ENCODE measurements at regions not wholly inside any gene's neighbourhood (a gene's known extent, or its start where the extent isn't known, plus 50 kb on each side); places are given as distances from the start of the nearest gene placed in this dataset.
"Not testable (repeated sequence)": the region's sequence is repeated elsewhere in the genome, so short reads cannot be mapped to it uniquely, and the experiment has no call there.

- H3K27ac ChIP-seq (ENCODE audit: low read length), result no peak overlapping the region
- no peaks in the 10 kb centered on the region for H3K4me1 ChIP-seq (ENCODE audit: control insufficient read depth, insufficient read depth, low read length)
- no peak for DNase-seq (ENCODE audit: low read depth, low spot score)
- H3K27me3 ChIP-seq (ENCODE audit: control insufficient read depth, insufficient read depth, low read length), result no peaks in the 10 kb centered on the region
- H3K36me3 ChIP-seq (ENCODE audit: control insufficient read depth, insufficient read depth, low read length), result no peaks in the 10 kb centered on the region
- no peak overlapping the region for H3K4me3 ChIP-seq (ENCODE audit: low read length)
- H3K9me3 ChIP-seq (ENCODE audit: control insufficient read depth, insufficient read depth, low read length), result no peaks in the 10 kb centered on the region
- no CpG with 5 or more reads among the region's 3 CpGs for WGBS (ENCODE audit: insufficient coverage, insufficient read length)
These were observed 287.1 kb upstream of the SUCLG2 start for GRCh38 chr3:67941433-67942030.

- no CpG with 5 or more reads among the region's 2 CpGs for WGBS (ENCODE audit: insufficient coverage, insufficient read length)
- no peaks in the 10 kb centered on the region for H3K36me3 ChIP-seq (ENCODE audit: control insufficient read depth, insufficient read depth, low read length)
- H3K27me3 ChIP-seq (ENCODE audit: control insufficient read depth, insufficient read depth, low read length), result no peaks in the 10 kb centered on the region
- H3K27ac ChIP-seq (ENCODE audit: low read length), result no peak overlapping the region
- H3K4me3 ChIP-seq (ENCODE audit: low read length), result no peak overlapping the region
- no peaks in the 10 kb centered on the region for H3K4me1 ChIP-seq (ENCODE audit: control insufficient read depth, insufficient read depth, low read length)
- no peak for DNase-seq (ENCODE audit: low read depth, low spot score)
- H3K9me3 ChIP-seq (ENCODE audit: control insufficient read depth, insufficient read depth, low read length), result no peaks in the 10 kb centered on the region
These were observed 286.0 kb upstream of the SUCLG2 start for GRCh38 chr3:67940210-67940952.

- Histone ChIP-seq H3K9me3 (ENCODE audit: control insufficient read depth, insufficient read depth, low read length) (no peaks in the 10 kb centered on the region), H3K4me1 (ENCODE audit: control insufficient read depth, insufficient read depth, low read length) (no peaks in the 10 kb centered on the region), H3K27ac (ENCODE audit: low read length) (no peak overlapping the region), H3K4me3 (ENCODE audit: low read length) (no peak overlapping the region), H3K36me3 (ENCODE audit: control insufficient read depth, insufficient read depth, low read length) (no peaks in the 10 kb centered on the region), H3K27me3 (ENCODE audit: control insufficient read depth, insufficient read depth, low read length) (no peaks in the 10 kb centered on the region)
- DNase-seq (ENCODE audit: low read depth, low spot score), result no peak
- WGBS (ENCODE audit: insufficient coverage, insufficient read length), result no CpG with 5 or more reads among the region's 1 CpG
These were observed 283.2 kb upstream of the SUCLG2 start for GRCh38 chr3:67937498-67938118.

GRCh38 chr3:67930394-67930793 is 276.0 kb upstream of the SUCLG2 start:
- not testable (repeated sequence) for H3K27me3 ChIP-seq (ENCODE audit: control insufficient read depth, insufficient read depth, low read length); H3K27ac ChIP-seq (ENCODE audit: low read length); H3K36me3 ChIP-seq (ENCODE audit: control insufficient read depth, insufficient read depth, low read length); H3K4me3 ChIP-seq (ENCODE audit: low read length); DNase-seq (ENCODE audit: low read depth, low spot score); H3K4me1 ChIP-seq (ENCODE audit: control insufficient read depth, insufficient read depth, low read length); H3K9me3 ChIP-seq (ENCODE audit: control insufficient read depth, insufficient read depth, low read length)
- WGBS (ENCODE audit: insufficient coverage, insufficient read length), result no CpG with 5 or more reads among the region's 4 CpGs

- H3K4me3 ChIP-seq (ENCODE audit: low read length), result no peak overlapping the region
- no peak for DNase-seq (ENCODE audit: low read depth, low spot score)
- H3K36me3 ChIP-seq (ENCODE audit: control insufficient read depth, insufficient read depth, low read length), result no peaks in the 10 kb centered on the region
- H3K27me3 ChIP-seq (ENCODE audit: control insufficient read depth, insufficient read depth, low read length), result no peaks in the 10 kb centered on the region
- H3K27ac ChIP-seq (ENCODE audit: low read length), result no peak overlapping the region
- no peaks in the 10 kb centered on the region for H3K4me1 ChIP-seq (ENCODE audit: control insufficient read depth, insufficient read depth, low read length)
- H3K9me3 ChIP-seq (ENCODE audit: control insufficient read depth, insufficient read depth, low read length), result no peaks in the 10 kb centered on the region
These were observed 269.4 kb upstream of the SUCLG2 start for GRCh38 chr3:67923796-67924195.

- Histone ChIP-seq H3K9me3 (ENCODE audit: control insufficient read depth, insufficient read depth, low read length) (no peaks in the 10 kb centered on the region), H3K4me3 (ENCODE audit: low read length) (no peak overlapping the region)
These were observed 266.6 kb upstream of the SUCLG2 start for GRCh38 chr3:67920969-67921368.

GRCh38 chr3:67920311-67920710 is 265.9 kb upstream of the SUCLG2 start:
- H3K4me3 ChIP-seq (ENCODE audit: low read length), result no peak overlapping the region

More at GRCh38 chr3:67920969-67921368, 266.6 kb upstream of the SUCLG2 start:
- Histone ChIP-seq H3K27ac (ENCODE audit: low read length) (no peak overlapping the region), H3K27me3 (ENCODE audit: control insufficient read depth, insufficient read depth, low read length) (no peaks in the 10 kb centered on the region), H3K4me1 (ENCODE audit: control insufficient read depth, insufficient read depth, low read length) (no peaks in the 10 kb centered on the region), H3K36me3 (ENCODE audit: control insufficient read depth, insufficient read depth, low read length) (no peaks in the 10 kb centered on the region)
- whole genome bisulfite sequencing (ENCODE audit: insufficient coverage, insufficient read length), result no CpG with 5 or more reads among the region's 7 CpGs
- no peak for DNase-seq (ENCODE audit: low read depth, low spot score)

GRCh38 chr3:67916353-67916752 is 261.9 kb upstream of the SUCLG2 start:
- Histone ChIP-seq H3K9me3 (ENCODE audit: control insufficient read depth, insufficient read depth, low read length) (no peaks in the 10 kb centered on the region), H3K36me3 (ENCODE audit: control insufficient read depth, insufficient read depth, low read length) (no peaks in the 10 kb centered on the region), H3K4me3 (ENCODE audit: low read length) (no peak overlapping the region), H3K27ac (ENCODE audit: low read length) (no peak overlapping the region), H3K4me1 (ENCODE audit: control insufficient read depth, insufficient read depth, low read length) (no peaks in the 10 kb centered on the region), H3K27me3 (ENCODE audit: control insufficient read depth, insufficient read depth, low read length) (no peaks in the 10 kb centered on the region)
- DNase-seq (ENCODE audit: low read depth, low spot score), result no peak
- WGBS (ENCODE audit: insufficient coverage, insufficient read length), result no CpG with 5 or more reads among the region's 5 CpGs

More at GRCh38 chr3:67920311-67920710, 265.9 kb upstream of the SUCLG2 start:
- Histone ChIP-seq H3K27me3 (ENCODE audit: control insufficient read depth, insufficient read depth, low read length) (no peaks in the 10 kb centered on the region), H3K36me3 (ENCODE audit: control insufficient read depth, insufficient read depth, low read length) (no peaks in the 10 kb centered on the region), H3K4me1 (ENCODE audit: control insufficient read depth, insufficient read depth, low read length) (no peaks in the 10 kb centered on the region), H3K9me3 (ENCODE audit: control insufficient read depth, insufficient read depth, low read length) (no peaks in the 10 kb centered on the region), H3K27ac (ENCODE audit: low read length) (no peak overlapping the region)
- no CpG with 5 or more reads among the region's 1 CpG for WGBS (ENCODE audit: insufficient coverage, insufficient read length)
- DNase-seq (ENCODE audit: low read depth, low spot score), result no peak

GRCh38 chr3:67907735-67908134 is 253.3 kb upstream of the SUCLG2 start:
- H3K27me3 ChIP-seq (ENCODE audit: control insufficient read depth, insufficient read depth, low read length), result no peaks in the 10 kb centered on the region
- H3K36me3 ChIP-seq (ENCODE audit: control insufficient read depth, insufficient read depth, low read length), result no peaks in the 10 kb centered on the region
- H3K27ac ChIP-seq (ENCODE audit: low read length), result no peak overlapping the region
- DNase-seq (ENCODE audit: low read depth, low spot score), result no peak
- no CpG with 5 or more reads among the region's 1 CpG for WGBS (ENCODE audit: insufficient coverage, insufficient read length)
- H3K4me1 ChIP-seq (ENCODE audit: control insufficient read depth, insufficient read depth, low read length), result no peaks in the 10 kb centered on the region
- H3K4me3 ChIP-seq (ENCODE audit: low read length), result no peak overlapping the region
- no peaks in the 10 kb centered on the region for H3K9me3 ChIP-seq (ENCODE audit: control insufficient read depth, insufficient read depth, low read length)

- no peak for DNase-seq (ENCODE audit: low read depth, low spot score)
- no peak overlapping the region for H3K27ac ChIP-seq (ENCODE audit: low read length)
- no peaks in the 10 kb centered on the region for H3K27me3 ChIP-seq (ENCODE audit: control insufficient read depth, insufficient read depth, low read length)
- no peaks in the 10 kb centered on the region for H3K9me3 ChIP-seq (ENCODE audit: control insufficient read depth, insufficient read depth, low read length)
- H3K36me3 ChIP-seq (ENCODE audit: control insufficient read depth, insufficient read depth, low read length), result no peaks in the 10 kb centered on the region
- no CpG with 5 or more reads among the region's 4 CpGs for WGBS (ENCODE audit: insufficient coverage, insufficient read length)
- H3K4me3 ChIP-seq (ENCODE audit: low read length), result no peak overlapping the region
- no peaks in the 10 kb centered on the region for H3K4me1 ChIP-seq (ENCODE audit: control insufficient read depth, insufficient read depth, low read length)
These were observed 251.8 kb upstream of the SUCLG2 start for GRCh38 chr3:67906261-67906660.

All from iPS DF 6.9 (cell line).